SK-N-SH treated with all-trans-retinoic acid at 6 μM for 48 hours (cell line): ENCODE measurements at regions not wholly inside any gene's neighbourhood (a gene's known extent, or its start where the extent isn't known, plus 50 kb on each side); places are given as distances from the start of the nearest gene placed in this dataset.

Source experiments
- ATAC-seq: fragments of 200-7000 bp; cut with Tn5 transposase; 3 replicates; pipeline ENCODE4 v1.9.1; 2020; ENCODE audit warnings: mild to moderate bottlenecking, moderate library complexity
- ARNTL ChIP-seq: fragments of 450-650 bp; formaldehyde crosslinking; IDR thresholded peaks from 2 replicates; pipeline ENCODE4 v1.5.0; 2020; ENCODE audit warnings: low read depth, mild to moderate bottlenecking, moderate library complexity, borderline replicate concordance
- BACH2 ChIP-seq: fragments of 250-450 bp; sonication (Bioruptor Pico); IDR thresholded peaks from 2 replicates; pipeline ENCODE4 v1.9.0; 2021; ENCODE audit warnings: mild to moderate bottlenecking, borderline replicate concordance
- CSDC2 ChIP-seq: fragments of 250-450 bp; sonication (Bioruptor Pico); IDR thresholded peaks from 2 replicates; pipeline ENCODE4 v1.5.0; 2020; ENCODE audit warnings: mild to moderate bottlenecking, moderate library complexity
- ESRRG ChIP-seq: fragments of 250-450 bp; sonication (Bioruptor Pico); IDR thresholded peaks from 2 replicates; pipeline ENCODE4 v1.6.1; 2021; ENCODE audit warnings: mild to moderate bottlenecking
- GLIS3 ChIP-seq: fragments of 250-450 bp; sonication (Bioruptor Pico); IDR thresholded peaks from 2 replicates; pipeline ENCODE4 v1.5.0; 2020; ENCODE audit warnings: mild to moderate bottlenecking, moderate library complexity
- ISL1 ChIP-seq: fragments of 250-450 bp; sonication (Bioruptor Pico); IDR thresholded peaks from 2 replicates; pipeline ENCODE4 v2.1.2; 2022; ENCODE audit warnings: mild to moderate bottlenecking, moderate library complexity
- OSR1 ChIP-seq: fragments of 250-450 bp; sonication (Bioruptor Pico); IDR thresholded peaks from 2 replicates; pipeline ENCODE4 v1.8.0; 2022; ENCODE audit warnings: moderate library complexity, mild to moderate bottlenecking, inconsistent platforms
- PPARA ChIP-seq: fragments of 250-450 bp; sonication (Bioruptor Pico); IDR thresholded peaks from 2 replicates; pipeline ENCODE4 v1.5.0; 2020; ENCODE audit warnings: mild to moderate bottlenecking, borderline replicate concordance
- RARB ChIP-seq: fragments of 250-450 bp; sonication (Bioruptor Pico); IDR thresholded peaks from 2 replicates; pipeline ENCODE4 v1.8.0; 2021; ENCODE audit warnings: mild to moderate bottlenecking, moderate library complexity
- SNAI2 ChIP-seq: fragments of 250-450 bp; sonication (Bioruptor Pico); IDR thresholded peaks from 2 replicates; pipeline ENCODE4 v1.5.0; 2020; ENCODE audit warnings: mild to moderate bottlenecking, moderate library complexity
- TCF4 ChIP-seq: fragments of 250-450 bp; sonication (Bioruptor Pico); IDR thresholded peaks from 2 replicates; pipeline ENCODE4 v1.8.0; 2021; ENCODE audit warnings: mild to moderate bottlenecking, moderate library complexity, borderline replicate concordance
- TOX ChIP-seq: fragments of 250-450 bp; sonication (Bioruptor Pico); IDR thresholded peaks from 2 replicates; pipeline ENCODE4 v1.8.0; 2021; ENCODE audit warnings: mild to moderate bottlenecking, moderate library complexity, borderline replicate concordance
- ZC3H10 ChIP-seq: fragments of 250-450 bp; sonication (Bioruptor Pico); IDR thresholded peaks from 2 replicates; pipeline ENCODE4 v1.5.1; 2021; ENCODE audit warnings: mild to moderate bottlenecking, moderate library complexity
- ZFP3 ChIP-seq: fragments of 250-450 bp; sonication (Bioruptor Pico); IDR thresholded peaks from 2 replicates; pipeline ENCODE4 v1.5.0; 2020; ENCODE audit warnings: mild to moderate bottlenecking, moderate library complexity
- ZFP30 ChIP-seq: fragments of 450-650 bp; formaldehyde crosslinking; IDR thresholded peaks from 2 replicates; pipeline ENCODE4 v1.5.0; 2022; ENCODE audit warnings: mild to moderate bottlenecking, moderate library complexity
- ZNF565 ChIP-seq: fragments of 450-650 bp; formaldehyde crosslinking; conservative IDR thresholded peaks from 2 replicates; pipeline ENCODE4 v1.5.0; 2020; ENCODE audit warnings: low read depth, mild to moderate bottlenecking, moderate library complexity
- ZNF70 ChIP-seq: fragments of 450-650 bp; formaldehyde crosslinking; IDR thresholded peaks from 2 replicates; pipeline ENCODE4 v1.5.0; 2020; ENCODE audit warnings: mild to moderate bottlenecking, moderate library complexity
- ZNF8 ChIP-seq: fragments of 450-650 bp; formaldehyde crosslinking; IDR thresholded peaks from 2 replicates; pipeline ENCODE4 v1.5.0; 2020; ENCODE audit warnings: mild to moderate bottlenecking, moderate library complexity
- TF ChIP-seq, protein P1 (sequence below): fragments of 250-450 bp; sonication (Bioruptor Pico); IDR thresholded peaks from 2 replicates; pipeline ENCODE4 v1.5.1; 2020; ENCODE audit warnings: low read depth, mild to moderate bottlenecking, moderate library complexity
- TF ChIP-seq, protein P2 (sequence below): fragments of 250-450 bp; sonication (Bioruptor Pico); IDR thresholded peaks from 2 replicates; pipeline ENCODE4 v1.5.1; 2021; ENCODE audit warnings: mild to moderate bottlenecking, moderate library complexity
- TF ChIP-seq, protein P3 (sequence below): fragments of 250-450 bp; sonication (Bioruptor Pico); IDR thresholded peaks from 2 replicates; pipeline ENCODE4 v1.5.0; 2020; ENCODE audit warnings: mild to moderate bottlenecking, moderate library complexity
- TF ChIP-seq, protein P4 (sequence below): fragments of 250-450 bp; sonication (Bioruptor Pico); IDR thresholded peaks from 2 replicates; pipeline ENCODE4 v1.8.0; 2020; ENCODE audit warnings: mild to moderate bottlenecking, moderate library complexity, borderline replicate concordance
- TF ChIP-seq, protein P5 (sequence below): fragments of 250-450 bp; sonication (Bioruptor Pico); IDR thresholded peaks from 2 replicates; pipeline ENCODE4 v1.8.0; 2021; ENCODE audit warnings: low read depth, mild to moderate bottlenecking, moderate library complexity, borderline replicate concordance

DNA sequence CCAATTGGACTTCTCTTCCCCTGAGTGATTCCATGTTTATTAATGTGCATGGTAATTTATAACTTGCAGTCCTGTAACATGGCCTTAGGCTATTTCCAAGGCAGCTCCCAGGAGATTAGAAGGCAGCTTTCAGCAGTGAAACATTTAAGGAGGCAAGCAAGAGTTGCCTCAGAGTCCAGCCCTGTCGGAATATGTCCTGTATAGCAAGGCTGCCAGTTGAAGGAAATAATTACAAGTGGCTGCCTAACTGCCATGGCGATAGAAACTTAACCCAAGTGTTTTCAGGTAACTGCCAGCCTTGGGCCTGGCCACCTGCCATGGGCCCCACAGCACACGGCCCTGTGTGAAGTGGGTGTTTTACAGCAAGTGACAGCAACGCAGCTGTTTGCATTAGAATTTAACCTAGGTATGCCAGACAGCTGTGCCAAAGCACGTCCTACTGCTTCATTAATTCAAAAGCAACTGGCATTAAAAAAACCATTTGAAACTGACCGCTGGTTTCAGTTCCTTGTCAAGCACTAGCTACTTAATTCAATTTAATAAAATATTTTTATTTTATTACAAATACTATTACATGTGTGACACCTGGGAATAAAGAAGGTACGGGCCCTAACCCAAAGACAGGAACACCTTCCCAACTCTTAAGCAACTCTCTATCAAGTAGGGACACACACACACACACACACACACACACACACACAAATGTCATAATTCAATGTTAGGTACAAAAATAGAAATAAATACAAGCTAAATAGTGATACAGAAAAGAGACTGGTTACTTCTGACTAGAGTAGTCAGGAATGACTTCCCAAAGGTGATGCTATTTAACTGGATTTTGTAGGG is 151.8 kb upstream of the HEY2 start:
- TF ChIP-seq ZNF565 (CRISPR knock-in tag) (no peak), SNAI2 (CRISPR knock-in tag) (no peak), ZNF70 (CRISPR knock-in tag) (no peak), CSDC2 (CRISPR knock-in tag) (no peak), ESRRG (CRISPR knock-in tag) (no peak), GLIS3 (CRISPR knock-in tag) (no peak), BACH2 (CRISPR knock-in tag) (no peak), OSR1 (no peak), PPARA (no peak), ZFP30 (CRISPR knock-in tag) (no peak), ARNTL (CRISPR knock-in tag) (no peak)
- TF ChIP-seq, protein P1, sequence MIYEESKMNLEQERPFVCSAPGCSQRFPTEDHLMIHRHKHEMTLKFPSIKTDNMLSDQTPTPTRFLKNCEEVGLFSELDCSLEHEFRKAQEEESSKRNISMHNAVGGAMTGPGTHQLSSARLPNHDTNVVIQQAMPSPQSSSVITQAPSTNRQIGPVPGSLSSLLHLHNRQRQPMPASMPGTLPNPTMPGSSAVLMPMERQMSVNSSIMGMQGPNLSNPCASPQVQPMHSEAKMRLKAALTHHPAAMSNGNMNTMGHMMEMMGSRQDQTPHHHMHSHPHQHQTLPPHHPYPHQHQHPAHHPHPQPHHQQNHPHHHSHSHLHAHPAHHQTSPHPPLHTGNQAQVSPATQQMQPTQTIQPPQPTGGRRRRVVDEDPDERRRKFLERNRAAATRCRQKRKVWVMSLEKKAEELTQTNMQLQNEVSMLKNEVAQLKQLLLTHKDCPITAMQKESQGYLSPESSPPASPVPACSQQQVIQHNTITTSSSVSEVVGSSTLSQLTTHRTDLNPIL: no peak
- TF ChIP-seq, protein P2, sequence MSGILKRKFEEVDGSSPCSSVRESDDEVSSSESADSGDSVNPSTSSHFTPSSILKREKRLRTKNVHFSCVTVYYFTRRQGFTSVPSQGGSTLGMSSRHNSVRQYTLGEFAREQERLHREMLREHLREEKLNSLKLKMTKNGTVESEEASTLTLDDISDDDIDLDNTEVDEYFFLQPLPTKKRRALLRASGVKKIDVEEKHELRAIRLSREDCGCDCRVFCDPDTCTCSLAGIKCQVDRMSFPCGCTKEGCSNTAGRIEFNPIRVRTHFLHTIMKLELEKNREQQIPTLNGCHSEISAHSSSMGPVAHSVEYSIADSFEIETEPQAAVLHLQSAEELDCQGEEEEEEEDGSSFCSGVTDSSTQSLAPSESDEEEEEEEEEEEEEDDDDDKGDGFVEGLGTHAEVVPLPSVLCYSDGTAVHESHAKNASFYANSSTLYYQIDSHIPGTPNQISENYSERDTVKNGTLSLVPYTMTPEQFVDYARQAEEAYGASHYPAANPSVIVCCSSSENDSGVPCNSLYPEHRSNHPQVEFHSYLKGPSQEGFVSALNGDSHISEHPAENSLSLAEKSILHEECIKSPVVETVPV (CRISPR knock-in tag): no peak
- TF ChIP-seq, protein P3, sequence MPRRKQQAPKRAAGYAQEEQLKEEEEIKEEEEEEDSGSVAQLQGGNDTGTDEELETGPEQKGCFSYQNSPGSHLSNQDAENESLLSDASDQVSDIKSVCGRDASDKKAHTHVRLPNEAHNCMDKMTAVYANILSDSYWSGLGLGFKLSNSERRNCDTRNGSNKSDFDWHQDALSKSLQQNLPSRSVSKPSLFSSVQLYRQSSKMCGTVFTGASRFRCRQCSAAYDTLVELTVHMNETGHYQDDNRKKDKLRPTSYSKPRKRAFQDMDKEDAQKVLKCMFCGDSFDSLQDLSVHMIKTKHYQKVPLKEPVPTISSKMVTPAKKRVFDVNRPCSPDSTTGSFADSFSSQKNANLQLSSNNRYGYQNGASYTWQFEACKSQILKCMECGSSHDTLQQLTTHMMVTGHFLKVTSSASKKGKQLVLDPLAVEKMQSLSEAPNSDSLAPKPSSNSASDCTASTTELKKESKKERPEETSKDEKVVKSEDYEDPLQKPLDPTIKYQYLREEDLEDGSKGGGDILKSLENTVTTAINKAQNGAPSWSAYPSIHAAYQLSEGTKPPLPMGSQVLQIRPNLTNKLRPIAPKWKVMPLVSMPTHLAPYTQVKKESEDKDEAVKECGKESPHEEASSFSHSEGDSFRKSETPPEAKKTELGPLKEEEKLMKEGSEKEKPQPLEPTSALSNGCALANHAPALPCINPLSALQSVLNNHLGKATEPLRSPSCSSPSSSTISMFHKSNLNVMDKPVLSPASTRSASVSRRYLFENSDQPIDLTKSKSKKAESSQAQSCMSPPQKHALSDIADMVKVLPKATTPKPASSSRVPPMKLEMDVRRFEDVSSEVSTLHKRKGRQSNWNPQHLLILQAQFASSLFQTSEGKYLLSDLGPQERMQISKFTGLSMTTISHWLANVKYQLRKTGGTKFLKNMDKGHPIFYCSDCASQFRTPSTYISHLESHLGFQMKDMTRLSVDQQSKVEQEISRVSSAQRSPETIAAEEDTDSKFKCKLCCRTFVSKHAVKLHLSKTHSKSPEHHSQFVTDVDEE (CRISPR knock-in tag): no peak
- TF ChIP-seq, protein P4, sequence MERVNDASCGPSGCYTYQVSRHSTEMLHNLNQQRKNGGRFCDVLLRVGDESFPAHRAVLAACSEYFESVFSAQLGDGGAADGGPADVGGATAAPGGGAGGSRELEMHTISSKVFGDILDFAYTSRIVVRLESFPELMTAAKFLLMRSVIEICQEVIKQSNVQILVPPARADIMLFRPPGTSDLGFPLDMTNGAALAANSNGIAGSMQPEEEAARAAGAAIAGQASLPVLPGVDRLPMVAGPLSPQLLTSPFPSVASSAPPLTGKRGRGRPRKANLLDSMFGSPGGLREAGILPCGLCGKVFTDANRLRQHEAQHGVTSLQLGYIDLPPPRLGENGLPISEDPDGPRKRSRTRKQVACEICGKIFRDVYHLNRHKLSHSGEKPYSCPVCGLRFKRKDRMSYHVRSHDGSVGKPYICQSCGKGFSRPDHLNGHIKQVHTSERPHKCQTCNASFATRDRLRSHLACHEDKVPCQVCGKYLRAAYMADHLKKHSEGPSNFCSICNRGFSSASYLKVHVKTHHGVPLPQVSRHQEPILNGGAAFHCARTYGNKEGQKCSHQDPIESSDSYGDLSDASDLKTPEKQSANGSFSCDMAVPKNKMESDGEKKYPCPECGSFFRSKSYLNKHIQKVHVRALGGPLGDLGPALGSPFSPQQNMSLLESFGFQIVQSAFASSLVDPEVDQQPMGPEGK: no peak
- no peak for ATAC-seq

DNA sequence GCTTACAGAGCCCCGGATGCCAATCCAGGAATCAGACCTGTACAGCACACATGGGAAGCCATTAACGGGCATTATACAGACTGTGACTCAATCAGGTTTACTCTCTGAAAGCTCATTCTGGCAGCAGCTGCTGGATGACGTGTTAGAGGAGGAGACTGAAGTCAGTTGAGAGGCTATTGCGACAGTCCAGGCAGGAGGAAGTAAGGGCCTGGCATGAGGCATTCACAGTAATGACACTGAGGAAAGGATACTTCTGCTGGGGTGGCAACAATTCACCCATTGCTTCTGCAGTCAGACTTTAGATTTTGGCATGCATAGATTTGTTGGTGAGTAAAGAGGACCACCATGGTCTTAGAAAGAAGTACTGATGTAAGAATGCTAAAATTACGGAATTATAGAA is 151.0 kb upstream of the HEY2 start:
- ATAC-seq: no peak
- no peak for TF ChIP-seq ZC3H10 (CRISPR knock-in tag)
- TF ChIP-seq, protein P3 (CRISPR knock-in tag): no peak
- no peak for TF ChIP-seq GLIS3 (CRISPR knock-in tag)
- TF ChIP-seq SNAI2 (CRISPR knock-in tag): no peak
- TF ChIP-seq, protein P1: no peak
- no peak for TF ChIP-seq CSDC2 (CRISPR knock-in tag)
- no peak for TF ChIP-seq RARB (CRISPR knock-in tag)
- TF ChIP-seq BACH2 (CRISPR knock-in tag): no peak
- no peak for TF ChIP-seq ISL1 (CRISPR knock-in tag)
- TF ChIP-seq, protein P5, sequence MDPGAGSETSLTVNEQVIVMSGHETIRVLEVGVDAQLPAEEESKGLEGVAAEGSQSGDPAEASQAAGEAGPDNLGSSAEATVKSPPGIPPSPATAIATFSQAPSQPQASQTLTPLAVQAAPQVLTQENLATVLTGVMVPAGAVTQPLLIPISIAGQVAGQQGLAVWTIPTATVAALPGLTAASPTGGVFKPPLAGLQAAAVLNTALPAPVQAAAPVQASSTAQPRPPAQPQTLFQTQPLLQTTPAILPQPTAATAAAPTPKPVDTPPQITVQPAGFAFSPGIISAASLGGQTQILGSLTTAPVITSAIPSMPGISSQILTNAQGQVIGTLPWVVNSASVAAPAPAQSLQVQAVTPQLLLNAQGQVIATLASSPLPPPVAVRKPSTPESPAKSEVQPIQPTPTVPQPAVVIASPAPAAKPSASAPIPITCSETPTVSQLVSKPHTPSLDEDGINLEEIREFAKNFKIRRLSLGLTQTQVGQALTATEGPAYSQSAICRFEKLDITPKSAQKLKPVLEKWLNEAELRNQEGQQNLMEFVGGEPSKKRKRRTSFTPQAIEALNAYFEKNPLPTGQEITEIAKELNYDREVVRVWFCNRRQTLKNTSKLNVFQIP (CRISPR knock-in tag): no peak
- TF ChIP-seq ZNF565 (CRISPR knock-in tag): no peak
- TF ChIP-seq ZNF70 (CRISPR knock-in tag): no peak
- no peak for TF ChIP-seq ZNF8 (CRISPR knock-in tag)
- TF ChIP-seq, protein P2 (CRISPR knock-in tag): no peak
- TF ChIP-seq TCF4 (CRISPR knock-in tag): no peak
- TF ChIP-seq TOX (CRISPR knock-in tag): no peak
- TF ChIP-seq ZFP3 (CRISPR knock-in tag): no peak
